Gastrocnemius medialis (tissue), 4 donors: ENCODE measurements at regions not wholly inside any gene's neighbourhood (a gene's known extent, or its start where the extent isn't known, plus 50 kb on each side); places are given as distances from the start of the nearest gene placed in this dataset.

Experiments used
- CTCF ChIP-seq, 5 experiments: fragments of 450-650 bp in 3 of 5; fragments of 200-600 bp in 2 of 5; sonication (generic) in 2 of 5; IDR thresholded peaks in 4 of 5; conservative IDR thresholded peaks in 1 of 5; 1 replicate in 4 of 5; 2 replicates in 1 of 5; pipeline ENCODE4 v1.5.1; 2016 to 2019; ENCODE audit warnings: antibody characterized with exemption in 5 of 5, mild to moderate bottlenecking in 3 of 5, moderate library complexity in 3 of 5
- POLR2A ChIP-seq, 2 donors: fragments of 450-650 bp; IDR thresholded peaks; one replicate each; pipeline ENCODE4 v1.6.1; 2017; ENCODE audit warnings: antibody characterized with exemption in 2 of 2, mild to moderate bottlenecking in 2 of 2, moderate library complexity in 2 of 2

- TF ChIP-seq CTCF (IDR thresholded peaks at IDR 0.05 in 4 of 5, conservative IDR thresholded peaks at IDR 0.05 in 1 of 5) = no peak
- no peak for TF ChIP-seq POLR2A (IDR thresholded peaks at IDR 0.05)
These were observed 671.8 kb downstream of the ACTL7B start for GRCh38 chr9:108184009-108184408.
